ENCODE measurements at regions not wholly inside any gene's neighbourhood (a gene's known extent, or its start where the extent isn't known, plus 50 kb on each side); places are given as distances from the start of the nearest gene placed in this dataset.

DNA sequence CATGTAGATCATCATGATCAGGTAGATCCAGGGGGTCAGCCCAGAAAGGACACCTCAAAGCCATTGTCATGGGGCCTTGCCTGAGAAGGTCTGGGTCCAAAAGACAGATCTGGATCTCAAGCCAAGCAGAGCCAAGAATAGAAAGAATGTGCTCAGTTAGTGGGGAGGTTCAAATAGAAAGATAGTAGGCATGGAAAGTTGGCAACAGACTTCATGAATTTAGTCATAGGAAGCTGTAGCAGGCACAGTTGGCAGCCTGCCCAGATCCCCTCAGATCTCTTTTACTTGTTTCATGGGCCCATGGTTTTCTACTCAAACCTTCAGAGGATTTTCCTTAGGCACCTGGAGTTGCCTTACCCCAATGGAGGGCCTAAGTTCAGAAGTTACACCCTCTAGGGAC, 767.0 kb downstream of the SLC4A3 start:
- Histone ChIP-seq H3K4me3 (no peak overlapping the region), H3K9me3 (no peaks in the 10 kb centered on the region), H3K27ac (no peak overlapping the region), H3K36me3 (no peaks in the 10 kb centered on the region), H3K4me1 (ENCODE audit: insufficient read depth) (no peaks in the 10 kb centered on the region), H3K27me3 (no peaks in the 10 kb centered on the region)
- intact Hi-C loops (cut with DNase I), result no loop called here
- TF ChIP-seq CTCF (IDR thresholded peaks at IDR 0.05) (no peak), EP300 (IDR thresholded peaks at IDR 0.05) (no peak), POLR2A (IDR thresholded peaks at IDR 0.05) (no peak)
- peak in 1 of 5 donors; percentile 24 for DNase-seq

GRCh38 chr2:220396287-220396686, 768.9 kb downstream of the SLC4A3 start:
- TF ChIP-seq POLR2A (IDR thresholded peaks at IDR 0.05) (no peak), CTCF (IDR thresholded peaks at IDR 0.05) (no peak), EP300 (IDR thresholded peaks at IDR 0.05) (no peak)

DNA sequence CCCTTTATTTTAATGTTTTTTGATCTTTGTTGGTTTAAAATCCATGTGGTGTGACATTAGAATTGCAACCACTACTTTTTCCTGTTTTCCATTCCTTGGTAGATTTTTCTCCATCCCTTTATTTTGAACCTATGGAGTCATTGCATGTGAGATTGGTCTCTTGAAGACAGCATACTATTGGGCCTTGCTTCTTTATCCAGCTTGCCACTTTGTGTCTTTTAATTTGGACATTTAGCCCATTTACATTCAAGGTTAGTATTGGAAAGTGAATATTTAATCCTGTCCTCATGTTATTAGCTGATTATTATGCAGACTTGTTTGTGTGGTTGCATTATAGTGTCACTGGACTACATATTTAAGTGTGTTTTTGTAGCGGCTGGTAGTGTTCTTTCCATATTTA, 782.9 kb downstream of the SLC4A3 start:
- Histone ChIP-seq H3K9me3 (no peaks in the 10 kb centered on the region), H3K4me3 (no peak overlapping the region), H3K4me1 (ENCODE audit: insufficient read depth) (no peaks in the 10 kb centered on the region), H3K27ac (no peak overlapping the region), H3K36me3 (no peaks in the 10 kb centered on the region), H3K27me3 (no peaks in the 10 kb centered on the region)
- intact Hi-C loops (cut with DNase I), result no loop called here
- DNase-seq, result no peak
- WGBS, 3 donors, result 93 to 95% (median 94%) methylated on average over 1 of the region's 1 CpG
- TF ChIP-seq EP300 (IDR thresholded peaks at IDR 0.05) (no peak), CTCF (IDR thresholded peaks at IDR 0.05) (no peak), POLR2A (IDR thresholded peaks at IDR 0.05) (no peak)

More at GRCh38 chr2:220396287-220396686, 768.9 kb downstream of the SLC4A3 start:
- DNase-seq, result no peak
- no peaks in the 10 kb centered on the region for H3K36me3 ChIP-seq
- no peaks in the 10 kb centered on the region for H3K4me1 ChIP-seq (ENCODE audit: insufficient read depth)
- no peaks in the 10 kb centered on the region for H3K9me3 ChIP-seq
- intact Hi-C loops (cut with DNase I), result no loop called here
- 68 to 75% (median 70%) methylated on average over 4 of the region's 4 CpGs for WGBS, 3 donors
- H3K4me3 ChIP-seq, result no peak overlapping the region
- H3K27ac ChIP-seq, result no peak overlapping the region
- H3K27me3 ChIP-seq, result no peaks in the 10 kb centered on the region

- H3K27me3 ChIP-seq, result no peaks in the 10 kb centered on the region
- intact Hi-C loops (cut with DNase I), result no loop called here
- TF ChIP-seq EP300 (IDR thresholded peaks at IDR 0.05), result no peak
- TF ChIP-seq POLR2A (IDR thresholded peaks at IDR 0.05), result no peak
- TF ChIP-seq CTCF (IDR thresholded peaks at IDR 0.05), result no peak
- no peak for DNase-seq
- H3K27ac ChIP-seq, result no peak overlapping the region
- H3K36me3 ChIP-seq, result no peaks in the 10 kb centered on the region
- H3K4me3 ChIP-seq, result no peak overlapping the region
- no peaks in the 10 kb centered on the region for H3K4me1 ChIP-seq (ENCODE audit: insufficient read depth)
- WGBS, 3 donors, result 85 to 89% (median 86%) methylated on average over 7 of the region's 7 CpGs
- H3K9me3 ChIP-seq, result no peaks in the 10 kb centered on the region
Observed at GRCh38 chr2:220417503-220417902, 790.1 kb downstream of the SLC4A3 start.

DNA sequence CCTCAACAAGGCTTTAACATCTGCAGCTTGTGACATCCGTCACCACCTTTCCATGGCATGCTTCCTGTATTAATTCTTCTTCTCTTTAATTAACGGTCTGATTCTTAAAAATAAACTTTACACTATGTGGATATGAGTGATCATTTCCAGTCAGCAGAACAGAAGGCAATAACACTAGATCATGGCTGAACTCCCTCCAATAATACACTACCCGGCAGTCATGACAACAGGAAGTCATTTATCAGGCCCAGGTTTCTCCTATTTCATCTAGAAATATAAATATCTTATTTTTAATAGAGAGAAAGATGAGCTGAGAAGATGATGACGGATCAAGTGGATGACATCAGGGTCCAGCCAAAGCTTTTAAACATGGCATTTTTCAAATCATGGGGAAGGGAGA, 792.2 kb downstream of the SLC4A3 start:
- no peak for DNase-seq
- Histone ChIP-seq H3K4me1 (ENCODE audit: insufficient read depth) (no peaks in the 10 kb centered on the region), H3K27ac (no peak overlapping the region), H3K27me3 (no peaks in the 10 kb centered on the region), H3K4me3 (no peak overlapping the region), H3K36me3 (no peaks in the 10 kb centered on the region), H3K9me3 (no peaks in the 10 kb centered on the region)
- WGBS, 3 donors, result 65 to 71% (median 67%) methylated on average over 4 of the region's 4 CpGs
- TF ChIP-seq POLR2A (IDR thresholded peaks at IDR 0.05) (no peak), CTCF (IDR thresholded peaks at IDR 0.05) (no peak), EP300 (IDR thresholded peaks at IDR 0.05) (no peak)
- intact Hi-C loops (cut with DNase I), result no loop called here
